Endothelial cell (in vitro differentiated cells): ENCODE measurements at regions not wholly inside any gene's neighbourhood (a gene's known extent, or its start where the extent isn't known, plus 50 kb on each side); places are given as distances from the start of the nearest gene placed in this dataset.

Source experiments
- DNase-seq: peaks from one replicate; pipeline ENCODE4 v3.0.0; 2021; ENCODE audit warnings: low spot score
- H3K27ac Mint-ChIP-seq: one replicate; pipeline ENCODE4 v1.8.0; 2021; ENCODE audit warnings: mixed read lengths, inconsistent platforms; ENCODE audit not compliant: unreplicated experiment
- H3K27me3 Mint-ChIP-seq: one replicate; pipeline ENCODE4 v1.8.0; 2021; ENCODE audit warnings: mild to moderate bottlenecking, moderate library complexity, mixed read lengths, inconsistent platforms; ENCODE audit not compliant: unreplicated experiment
- H3K36me3 Mint-ChIP-seq: one replicate; pipeline ENCODE4 v1.8.0; 2021; ENCODE audit warnings: mild to moderate bottlenecking, low read depth, mixed read lengths, inconsistent platforms; ENCODE audit not compliant: unreplicated experiment
- H3K4me1 Mint-ChIP-seq: one replicate; pipeline ENCODE4 v1.8.0; 2021; ENCODE audit warnings: mild to moderate bottlenecking, mixed read lengths, inconsistent platforms; ENCODE audit not compliant: unreplicated experiment
- H3K4me3 Mint-ChIP-seq: one replicate; pipeline ENCODE4 v1.8.0; 2021; ENCODE audit warnings: mild to moderate bottlenecking, mixed read lengths, inconsistent platforms; ENCODE audit not compliant: unreplicated experiment
- H3K9me3 Mint-ChIP-seq: one replicate; pipeline ENCODE4 v1.8.0; 2021; ENCODE audit warnings: mixed read lengths, inconsistent platforms; ENCODE audit not compliant: unreplicated experiment
- TF ChIP-seq, protein P1 (sequence below): fragments of 200-600 bp; sonication (generic); IDR thresholded peaks from one replicate; pipeline ENCODE4 v1.5.0; 2021; ENCODE audit warnings: antibody characterized with exemption; ENCODE audit not compliant: unreplicated experiment

DNA sequence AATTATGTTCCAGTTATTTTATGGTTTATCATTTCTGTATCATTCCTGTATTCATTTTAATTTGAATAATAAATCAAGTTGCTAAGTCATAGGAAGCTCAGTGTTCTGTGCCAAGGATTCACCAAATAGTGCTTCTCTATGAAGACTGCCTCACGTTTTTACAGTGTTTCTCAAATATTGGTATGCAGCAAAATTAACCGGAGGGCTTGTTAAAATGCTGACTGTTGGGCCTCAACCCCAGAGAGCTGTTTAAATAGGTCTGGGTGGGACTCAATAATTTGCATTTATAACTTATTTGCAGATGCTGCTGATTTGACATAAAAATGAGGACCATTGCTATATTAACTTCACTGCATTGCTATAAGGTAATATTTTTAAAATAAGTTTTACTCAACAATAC, 166.7 kb downstream of the TINAG start:
- no peak for DNase-seq
- Mint-ChIP-seq H3K4me3 (no peak overlapping the region), H3K27me3 (no peaks in the 10 kb centered on the region), H3K4me1 (no peaks in the 10 kb centered on the region), H3K36me3 (no peaks in the 10 kb centered on the region), H3K9me3 (no peaks in the 10 kb centered on the region), H3K27ac (no peak overlapping the region)
- TF ChIP-seq, protein P1, sequence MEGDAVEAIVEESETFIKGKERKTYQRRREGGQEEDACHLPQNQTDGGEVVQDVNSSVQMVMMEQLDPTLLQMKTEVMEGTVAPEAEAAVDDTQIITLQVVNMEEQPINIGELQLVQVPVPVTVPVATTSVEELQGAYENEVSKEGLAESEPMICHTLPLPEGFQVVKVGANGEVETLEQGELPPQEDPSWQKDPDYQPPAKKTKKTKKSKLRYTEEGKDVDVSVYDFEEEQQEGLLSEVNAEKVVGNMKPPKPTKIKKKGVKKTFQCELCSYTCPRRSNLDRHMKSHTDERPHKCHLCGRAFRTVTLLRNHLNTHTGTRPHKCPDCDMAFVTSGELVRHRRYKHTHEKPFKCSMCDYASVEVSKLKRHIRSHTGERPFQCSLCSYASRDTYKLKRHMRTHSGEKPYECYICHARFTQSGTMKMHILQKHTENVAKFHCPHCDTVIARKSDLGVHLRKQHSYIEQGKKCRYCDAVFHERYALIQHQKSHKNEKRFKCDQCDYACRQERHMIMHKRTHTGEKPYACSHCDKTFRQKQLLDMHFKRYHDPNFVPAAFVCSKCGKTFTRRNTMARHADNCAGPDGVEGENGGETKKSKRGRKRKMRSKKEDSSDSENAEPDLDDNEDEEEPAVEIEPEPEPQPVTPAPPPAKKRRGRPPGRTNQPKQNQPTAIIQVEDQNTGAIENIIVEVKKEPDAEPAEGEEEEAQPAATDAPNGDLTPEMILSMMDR, result no peak

DNA sequence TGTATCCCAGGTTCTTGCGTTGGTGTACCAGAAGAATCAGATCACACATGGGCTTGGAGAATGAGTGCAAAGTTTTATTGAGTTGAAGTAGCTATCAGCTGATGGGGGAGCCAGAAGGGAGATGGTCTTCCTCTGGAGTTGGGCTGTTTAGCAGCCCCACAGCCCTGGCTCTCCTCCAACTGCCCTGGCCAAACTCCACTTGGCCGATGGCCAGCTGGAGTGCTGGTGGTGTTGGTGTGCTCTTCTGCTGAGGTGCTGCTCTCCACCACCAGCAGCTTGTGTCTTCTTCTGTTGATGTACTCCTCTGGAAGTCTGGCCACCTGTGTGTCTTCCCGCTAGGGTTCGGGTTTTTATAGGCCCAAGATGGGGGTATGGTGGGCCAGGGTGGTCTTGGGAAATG, 172.8 kb downstream of the TINAG start:
- TF ChIP-seq, protein P1, result no peak
- no peak for DNase-seq
- H3K27me3 Mint-ChIP-seq, result no peaks in the 10 kb centered on the region
- H3K4me1 Mint-ChIP-seq, result no peaks in the 10 kb centered on the region
- H3K27ac Mint-ChIP-seq, result no peak overlapping the region
- H3K9me3 Mint-ChIP-seq, result no peaks in the 10 kb centered on the region
- no peak overlapping the region for H3K4me3 Mint-ChIP-seq
- H3K36me3 Mint-ChIP-seq, result no peaks in the 10 kb centered on the region

DNA sequence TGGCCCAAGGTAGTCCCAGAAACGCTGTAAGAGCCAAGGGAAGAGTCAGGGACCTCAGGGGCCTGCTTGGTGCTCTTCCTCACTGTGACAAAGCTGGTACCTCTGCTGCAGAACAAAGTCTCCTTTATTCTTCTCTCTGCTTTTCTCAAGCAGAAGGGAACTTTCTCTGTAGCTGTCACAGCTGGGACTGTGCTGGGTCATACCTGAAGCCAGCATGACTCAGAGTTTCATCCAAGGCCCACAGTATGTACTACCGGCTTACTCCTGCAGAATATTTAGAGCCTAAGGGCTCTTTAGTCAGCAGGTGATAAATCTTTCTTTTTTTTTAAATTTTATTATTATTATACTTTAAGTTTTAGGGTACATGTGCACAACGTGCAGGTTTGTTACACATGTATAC, 183.2 kb downstream of the TINAG start:
- no peak overlapping the region for H3K4me3 Mint-ChIP-seq
- H3K27me3 Mint-ChIP-seq, result no peaks in the 10 kb centered on the region
- no peak overlapping the region for H3K27ac Mint-ChIP-seq
- no peaks in the 10 kb centered on the region for H3K36me3 Mint-ChIP-seq
- no peaks in the 10 kb centered on the region for H3K9me3 Mint-ChIP-seq
- no peaks in the 10 kb centered on the region for H3K4me1 Mint-ChIP-seq
- TF ChIP-seq, protein P1, result no peak
- DNase-seq, result no peak

DNA sequence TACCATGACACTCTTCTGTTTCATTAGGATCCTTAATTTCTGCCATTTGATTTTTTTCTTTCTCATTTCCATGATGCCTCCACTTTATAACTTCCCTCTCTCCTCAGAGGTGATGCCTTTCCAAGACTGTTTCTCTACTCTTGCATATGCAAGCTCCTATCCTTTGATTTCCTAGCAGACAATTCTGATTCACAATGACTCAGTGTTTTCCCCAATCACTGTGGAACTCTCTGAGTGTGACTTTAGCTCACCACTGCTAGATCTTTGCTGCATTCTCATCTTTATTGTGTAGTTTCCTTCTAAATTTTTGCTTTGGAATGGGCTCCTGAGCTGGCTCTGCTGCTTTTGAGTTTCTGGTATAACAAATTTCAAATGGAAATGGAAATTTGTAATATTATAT, 184.9 kb downstream of the TINAG start:
- no peaks in the 10 kb centered on the region for H3K9me3 Mint-ChIP-seq
- no peak overlapping the region for H3K4me3 Mint-ChIP-seq
- no peak for DNase-seq
- no peaks in the 10 kb centered on the region for H3K4me1 Mint-ChIP-seq
- H3K36me3 Mint-ChIP-seq, result no peaks in the 10 kb centered on the region
- no peaks in the 10 kb centered on the region for H3K27me3 Mint-ChIP-seq
- TF ChIP-seq, protein P1, result no peak
- H3K27ac Mint-ChIP-seq, result no peak overlapping the region

DNA sequence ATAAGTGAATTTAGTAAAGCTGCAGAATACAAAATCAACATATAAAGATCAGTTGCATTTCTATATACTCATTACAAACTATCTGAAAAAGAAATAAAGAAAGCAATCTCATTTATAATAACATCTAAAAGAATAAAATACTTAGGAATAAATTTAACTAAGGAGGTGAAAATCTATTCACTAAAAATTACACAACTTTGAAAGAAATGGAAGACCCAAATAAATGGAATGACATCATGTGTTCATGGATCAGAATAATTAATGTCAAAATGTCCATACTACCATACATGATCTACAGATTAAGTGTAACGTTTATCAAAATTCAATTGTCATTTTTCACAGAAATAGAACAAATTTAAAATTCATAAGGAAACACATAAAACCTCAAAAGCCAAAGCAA, 194.9 kb downstream of the TINAG start:
- TF ChIP-seq, protein P1, result no peak
- H3K27me3 Mint-ChIP-seq, result no peaks in the 10 kb centered on the region
- H3K27ac Mint-ChIP-seq, result no peak overlapping the region
- H3K4me3 Mint-ChIP-seq, result no peak overlapping the region
- H3K4me1 Mint-ChIP-seq, result no peaks in the 10 kb centered on the region
- DNase-seq, result no peak
- H3K36me3 Mint-ChIP-seq, result no peaks in the 10 kb centered on the region
- no peaks in the 10 kb centered on the region for H3K9me3 Mint-ChIP-seq
